ENCODE measurements at regions not wholly inside any gene's neighbourhood (a gene's known extent, or its start where the extent isn't known, plus 50 kb on each side); places are given as distances from the start of the nearest gene placed in this dataset.
"Not testable (repeated sequence)": the region's sequence is repeated elsewhere in the genome, so short reads cannot be mapped to it uniquely, and the experiment has no call there.

- H3K27ac ChIP-seq (ENCODE audit: low read depth in 2 of 2, low read length in 2 of 2); H3K9ac ChIP-seq (ENCODE audit: low read depth in 1 of 2, low read length in 2 of 2); H3K4me1 ChIP-seq (ENCODE audit: control insufficient read depth in 2 of 2, insufficient read depth in 2 of 2, low read length in 2 of 2); H3K4me3 ChIP-seq (ENCODE audit: low read length in 2 of 2); H3K36me3 ChIP-seq (ENCODE audit: control insufficient read depth in 2 of 2, insufficient read depth in 2 of 2, low read length in 2 of 2); H3K27me3 ChIP-seq (ENCODE audit: control insufficient read depth in 2 of 2, insufficient read depth in 2 of 2, low read length in 2 of 2); H3K9me3 ChIP-seq (ENCODE audit: control insufficient read depth in 2 of 2, low read length in 2 of 2): not testable (repeated sequence)
These were observed 50.2 kb upstream of the RASA1 start for GRCh38 chr5:87217480-87217879.

Measured in mucosa of rectum (tissue), 2 donors.